ENCODE measurements at regions not wholly inside any gene's neighbourhood (a gene's known extent, or its start where the extent isn't known, plus 50 kb on each side); places are given as distances from the start of the nearest gene placed in this dataset.

DNA sequence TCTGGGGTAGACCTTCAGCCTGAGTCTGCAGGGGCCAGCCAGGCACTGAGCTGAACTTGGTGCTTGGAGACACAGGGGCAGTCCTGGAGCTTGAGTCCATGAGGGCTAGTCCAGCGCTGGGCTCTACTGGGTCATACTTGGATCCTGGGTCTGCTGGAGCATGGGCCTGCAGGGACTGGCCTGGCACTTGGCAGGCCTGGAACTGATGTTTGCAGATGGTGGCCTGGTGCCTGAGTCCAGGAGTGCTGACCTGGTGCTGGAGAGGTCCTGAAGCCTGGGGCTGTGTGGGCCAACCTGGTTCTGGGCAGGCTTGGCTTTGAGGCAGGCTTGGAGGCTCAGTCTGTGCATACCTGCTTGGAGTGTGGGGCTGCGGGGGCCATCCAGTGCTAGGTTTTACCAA, 143.4 kb upstream of the DSCAM start:
- DNase-seq = no peak

GRCh38 chr21:40997831-40998230, 150.9 kb upstream of the DSCAM start:
- no peak for DNase-seq

- DNase-seq = no peak
Measured at GRCh38 chr21:41000838-41001237, 153.9 kb upstream of the DSCAM start.

DNA sequence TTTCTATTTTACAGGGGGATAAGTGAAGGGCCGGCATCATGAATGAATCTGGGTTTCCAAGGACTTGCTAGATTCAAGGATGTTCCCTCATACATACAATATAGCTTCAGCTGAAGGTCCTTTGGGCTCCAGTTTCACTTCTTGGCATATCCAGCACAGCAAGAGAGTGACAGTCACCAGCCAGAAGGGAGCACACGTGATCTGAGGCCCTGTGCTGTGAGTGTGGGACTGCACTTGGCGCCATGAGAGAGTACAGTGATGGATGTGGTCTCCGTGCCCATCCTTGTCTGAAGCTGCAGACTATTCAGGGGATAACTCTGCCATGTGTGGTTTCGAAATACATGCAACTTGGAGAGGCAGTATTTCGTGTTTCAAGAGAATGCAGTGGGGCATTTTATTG, 159.7 kb upstream of the DSCAM start:
- no peak for DNase-seq

GRCh38 chr21:41008351-41008750, 159.6 kb upstream of the BACE2 start:
- DNase-seq = no peak

- no peak for DNase-seq
Measured at GRCh38 chr21:41008974-41009373, 159.0 kb upstream of the BACE2 start.

DNA sequence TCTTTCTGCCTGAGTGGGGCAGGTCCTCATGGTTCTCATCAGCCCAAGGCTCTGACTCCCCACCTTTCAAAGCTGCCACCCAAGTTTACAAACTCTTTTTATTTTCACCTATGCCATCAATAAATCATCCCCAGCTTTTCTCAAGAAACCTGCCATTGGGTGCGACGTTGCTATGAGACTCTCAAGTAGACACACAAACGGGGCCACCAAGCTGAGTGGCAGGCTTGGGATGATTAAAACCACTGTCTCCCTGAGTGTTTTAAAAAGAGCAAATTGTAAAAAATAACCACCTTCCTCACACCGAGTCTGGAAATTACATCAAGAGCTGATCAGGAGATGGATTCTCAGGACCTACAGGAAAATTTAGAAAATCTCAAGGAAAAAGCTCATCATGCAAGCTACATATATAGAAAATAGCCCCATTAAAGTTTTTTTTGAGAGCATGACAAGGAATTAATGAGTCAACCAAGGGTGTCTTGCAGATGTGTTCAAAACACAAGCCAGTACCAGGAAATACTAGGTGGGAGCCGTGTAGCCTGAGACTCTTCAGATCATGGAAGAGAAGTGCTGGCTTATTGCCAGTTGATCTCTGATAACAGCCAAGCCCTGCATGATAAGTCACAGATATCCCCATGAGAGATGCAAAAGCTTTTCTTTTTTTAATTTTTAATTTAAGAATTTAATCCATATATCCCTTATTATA, 158.4 kb upstream of the BACE2 start:
- no peak for DNase-seq

DNA sequence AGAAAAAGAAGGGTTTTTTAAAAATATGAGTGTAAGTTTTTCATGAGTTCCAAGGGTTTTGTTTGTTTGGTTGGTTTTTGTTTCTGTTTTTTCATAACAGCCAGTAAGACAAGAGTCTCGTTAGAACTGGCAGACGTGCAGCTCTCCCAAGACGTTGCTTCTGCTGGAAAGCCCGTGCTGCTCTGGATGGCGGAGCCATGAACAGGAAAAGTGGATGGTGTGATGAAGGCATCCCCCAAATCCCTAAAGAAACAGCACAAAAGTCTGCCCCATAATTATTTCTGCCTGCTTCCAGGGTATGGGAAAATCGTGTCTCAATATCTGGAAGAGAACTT, 157.9 kb upstream of the BACE2 start:
- no peak for DNase-seq

DNA sequence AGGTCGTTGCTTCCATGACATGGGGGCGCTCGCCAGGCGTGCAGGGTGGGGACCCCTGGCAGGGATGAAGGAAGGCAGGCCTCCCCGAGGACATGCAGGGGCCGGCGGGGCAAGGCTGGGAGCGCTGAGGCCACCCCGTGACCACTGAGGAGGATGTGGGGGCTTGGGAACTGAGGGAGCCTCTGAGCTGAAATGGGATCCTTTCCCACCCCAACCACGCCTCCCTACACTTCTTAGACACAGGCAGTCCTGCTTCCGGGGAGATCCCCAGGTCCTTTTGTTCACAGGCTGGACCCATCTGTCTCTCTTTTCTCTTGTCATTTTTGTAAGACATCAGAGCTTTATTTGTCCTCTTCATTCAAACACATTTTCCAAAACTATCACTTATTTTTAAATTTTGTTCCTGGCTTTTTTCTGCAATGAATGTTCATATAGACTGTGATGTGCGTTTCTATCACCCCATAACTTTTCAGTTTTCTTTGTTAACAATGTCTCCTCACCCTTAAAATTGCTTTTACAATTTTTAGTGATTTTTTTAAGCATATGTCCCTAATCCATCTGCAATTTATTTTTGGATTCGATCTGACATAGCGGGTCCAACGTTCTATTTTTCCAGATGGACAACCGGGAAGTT, 156.7 kb upstream of the BACE2 start:
- DNase-seq = no peak

- DNase-seq = no peak
Measured at GRCh38 chr21:41011951-41012366, 156.0 kb upstream of the BACE2 start.

DNA sequence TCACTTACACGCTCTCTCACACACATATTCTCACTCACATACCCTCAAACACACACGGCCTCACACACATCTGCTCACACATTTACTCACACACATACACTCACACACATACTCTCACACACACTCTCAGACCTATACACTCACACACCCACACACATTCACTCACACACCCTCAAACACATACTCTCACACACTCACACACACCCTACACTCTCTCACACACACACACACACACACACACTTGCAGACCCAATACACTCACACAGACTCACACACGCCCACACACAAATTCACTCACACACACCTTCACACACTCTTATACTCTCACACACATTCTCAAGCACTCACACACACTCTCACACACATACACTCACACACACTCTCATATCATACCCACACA, 155.5 kb upstream of the BACE2 start:
- DNase-seq = no peak

DNA sequence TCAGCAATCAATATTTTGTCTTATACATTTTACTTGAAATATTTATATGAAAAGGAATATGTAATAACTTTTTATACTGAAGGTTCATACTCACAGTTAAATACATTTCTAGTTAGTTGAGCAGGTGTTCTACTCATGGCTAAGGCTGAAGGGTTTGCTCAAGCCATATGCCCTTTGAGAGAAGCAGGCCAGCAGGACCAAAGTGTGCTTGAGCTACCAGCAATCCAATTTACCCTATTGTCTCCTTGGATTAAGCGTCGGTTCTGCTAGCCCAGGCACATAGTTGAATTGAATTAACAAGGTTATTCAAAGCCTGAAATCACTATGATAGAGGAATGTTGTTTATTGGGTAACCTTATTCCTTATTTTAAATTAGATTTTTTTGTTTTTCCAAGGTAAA, 151.5 kb upstream of the BACE2 start:
- DNase-seq = no peak

DNA sequence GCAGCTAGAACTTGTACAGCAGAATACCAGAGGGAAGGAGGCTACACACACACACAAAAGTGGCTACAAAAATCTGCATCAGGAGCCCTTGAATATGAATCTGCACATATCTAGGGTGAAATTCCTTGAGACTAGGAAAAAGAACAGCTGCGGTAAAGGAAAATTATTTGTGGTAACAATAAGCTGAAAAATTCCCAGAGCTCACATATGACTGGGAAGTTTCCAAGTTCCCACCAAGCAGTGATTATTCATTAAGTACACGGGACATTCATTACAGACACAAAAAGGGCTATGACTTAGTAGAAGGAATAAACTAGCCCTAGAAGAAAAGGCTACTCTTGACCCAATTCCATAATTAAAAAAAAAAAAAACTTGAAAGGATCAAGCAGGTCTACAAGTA, 149.5 kb upstream of the BACE2 start:
- no peak for DNase-seq

- DNase-seq = no peak
Measured at GRCh38 chr21:41023936-41024335, 144.0 kb upstream of the BACE2 start.

DNA sequence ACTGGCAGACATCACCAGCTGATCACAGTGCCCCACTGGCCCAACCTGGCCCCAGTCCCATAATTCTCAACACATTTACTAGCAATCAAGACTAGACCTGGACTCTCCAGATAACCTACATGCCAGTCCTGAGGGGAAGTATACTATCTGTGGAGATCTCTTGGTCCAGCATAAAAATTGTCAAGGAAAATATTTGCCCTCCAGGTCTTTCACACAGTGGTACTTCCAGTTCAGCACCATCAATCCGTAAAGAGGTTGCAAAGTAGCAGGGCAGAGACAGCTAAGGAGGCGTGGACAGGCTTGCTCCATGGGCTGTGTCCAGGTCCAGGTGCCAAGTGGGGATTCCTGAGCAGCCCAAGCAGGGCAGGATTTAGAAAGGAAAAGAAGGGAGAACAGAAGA, 143.6 kb upstream of the BACE2 start:
- no peak for DNase-seq

GRCh38 chr21:41024746-41025254, 143.2 kb upstream of the BACE2 start:
- DNase-seq = no peak

DNA sequence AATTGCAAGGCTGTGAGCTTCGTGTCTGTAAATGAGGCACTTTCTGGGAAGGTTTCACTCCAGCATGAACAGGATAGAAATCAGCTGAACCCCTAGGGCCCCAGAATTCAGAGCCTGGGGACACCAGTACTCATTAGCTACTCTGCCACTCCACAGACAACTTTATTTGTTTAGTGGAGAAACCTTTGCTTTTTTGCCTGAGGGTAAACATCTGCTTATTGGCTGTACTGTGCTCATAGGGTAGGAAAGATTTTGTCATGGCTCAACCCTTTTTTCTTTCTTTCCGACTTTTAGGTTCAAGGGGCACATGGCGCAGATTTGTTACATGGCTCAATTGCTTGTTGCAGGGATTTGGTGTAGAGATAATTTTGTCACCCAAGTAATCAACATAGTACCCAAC, 138.4 kb upstream of the BACE2 start:
- DNase-seq = no peak

DNA sequence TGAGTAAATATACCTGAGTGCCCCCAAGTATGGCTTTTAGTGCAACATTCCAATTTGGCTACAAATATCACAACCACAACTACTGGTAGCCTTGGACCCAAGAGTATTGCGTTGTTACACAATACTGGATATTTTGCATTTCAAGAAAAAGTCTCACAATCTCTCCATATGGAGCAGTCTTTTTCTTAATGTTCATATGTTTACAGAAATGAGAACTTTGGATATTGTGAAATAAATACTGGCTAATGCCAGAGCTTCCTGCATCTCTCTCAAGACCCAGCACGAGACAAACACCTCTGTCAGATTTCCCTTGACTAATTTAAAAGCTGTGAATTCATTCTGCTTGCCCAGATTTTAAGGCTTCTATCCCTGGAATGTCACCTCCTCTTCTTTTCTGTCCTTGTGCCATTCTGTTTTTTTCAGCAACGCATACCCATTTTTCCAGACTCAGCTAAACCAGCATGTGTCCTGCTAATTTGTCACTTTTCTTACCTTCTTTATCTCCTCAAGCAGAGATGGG, 136.2 kb upstream of the BACE2 start:
- no peak for DNase-seq

DNA sequence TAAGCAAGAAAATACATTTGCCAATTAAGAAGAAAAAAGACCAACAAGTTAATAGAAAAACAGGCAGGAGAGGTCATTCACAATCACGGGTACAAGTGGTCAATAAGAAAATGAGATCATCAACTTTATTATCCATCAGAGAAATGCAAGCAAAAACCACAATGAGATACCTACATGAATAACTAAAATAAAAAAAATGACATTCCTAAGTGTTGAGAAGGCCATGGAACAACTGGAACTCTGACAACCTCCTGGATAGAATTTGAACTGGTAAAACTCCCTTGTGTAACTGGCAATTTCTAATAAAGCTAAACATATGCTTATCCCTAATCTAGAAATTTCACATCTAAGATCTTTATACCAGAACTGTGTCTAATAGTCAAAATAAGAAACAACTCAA, 135.4 kb upstream of the BACE2 start:
- DNase-seq = no peak

DNA sequence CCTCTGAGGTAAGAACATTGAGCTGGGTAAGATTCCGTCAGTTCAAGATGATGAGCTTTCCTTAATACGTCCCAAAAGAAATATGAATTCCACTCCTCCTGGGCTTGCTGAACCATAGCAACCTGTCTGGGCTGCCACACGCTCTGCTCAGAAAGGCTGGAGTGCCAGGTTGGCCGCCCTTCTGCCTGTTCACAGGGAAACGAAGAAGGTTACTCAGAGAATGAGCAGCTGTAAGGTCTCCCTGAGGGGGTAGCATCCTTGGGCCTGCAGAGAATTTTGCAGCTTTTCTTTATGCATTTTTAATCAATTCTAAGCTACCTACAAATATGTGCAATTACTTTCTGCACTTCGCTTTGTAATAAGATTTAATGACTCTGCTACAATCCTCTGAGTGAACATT, 130.7 kb upstream of the BACE2 start:
- DNase-seq = no peak

DNA sequence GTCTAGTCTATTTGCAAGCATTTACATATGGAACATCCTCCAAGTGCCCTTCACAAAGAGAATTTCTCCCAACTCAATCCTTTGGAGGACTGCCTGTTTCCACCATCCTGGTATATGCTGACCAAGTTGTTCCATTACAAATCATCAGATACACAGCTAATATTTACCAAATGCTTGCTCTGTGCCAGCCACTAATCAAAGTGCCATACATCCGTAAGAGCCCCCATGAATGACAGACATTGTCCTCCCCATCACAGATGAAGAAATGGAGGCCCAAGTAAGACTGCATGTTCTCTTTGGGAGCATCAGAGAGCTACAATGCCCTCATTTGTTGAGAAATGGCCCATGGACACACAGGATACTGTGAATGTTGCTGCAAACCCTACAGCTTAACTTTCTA, 130.0 kb upstream of the BACE2 start:
- no peak for DNase-seq

- no peak for DNase-seq
Measured at GRCh38 chr21:41043014-41043413, 124.9 kb upstream of the BACE2 start.

DNA sequence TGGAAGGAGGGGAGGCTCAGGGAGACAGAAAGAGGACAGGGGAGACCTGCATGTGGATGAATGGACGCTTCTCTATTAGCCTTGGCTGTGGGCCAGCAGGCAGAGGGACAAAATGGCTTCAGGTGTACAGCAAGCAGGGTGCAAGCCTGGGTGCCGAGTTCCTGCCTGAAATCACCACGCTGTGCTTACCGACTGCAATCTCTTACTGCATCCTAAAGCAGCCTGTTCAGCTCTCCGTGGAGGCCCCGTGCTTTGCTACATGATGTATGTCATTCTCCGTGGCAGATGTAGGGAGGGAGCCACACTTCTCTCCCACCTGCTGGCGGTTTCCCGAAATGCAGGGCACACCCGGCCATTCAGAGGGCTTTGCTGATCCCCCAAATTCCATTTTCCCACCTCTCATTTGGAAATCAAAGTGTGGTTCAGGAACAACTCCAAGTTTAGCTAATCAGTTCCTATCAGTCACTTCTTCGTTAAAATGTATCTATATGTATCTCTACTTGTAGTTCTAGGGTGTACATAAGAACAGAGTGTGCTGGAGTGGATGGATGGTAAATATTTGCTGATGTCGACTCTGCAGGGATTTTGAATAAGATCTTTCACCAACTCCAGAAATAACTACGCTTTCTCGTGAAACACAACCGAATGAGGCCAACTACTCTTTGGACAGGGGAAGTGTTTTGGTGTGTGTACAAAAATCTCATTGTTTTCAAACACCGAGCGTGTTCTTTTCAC, 122.3 kb upstream of the BACE2 start:
- DNase-seq = no peak

- no peak for DNase-seq
Measured at GRCh38 chr21:41048145-41048544, 119.8 kb upstream of the BACE2 start.
